ENCODE measurements at regions not wholly inside any gene's neighbourhood (a gene's known extent, or its start where the extent isn't known, plus 50 kb on each side); places are given as distances from the start of the nearest gene placed in this dataset.

- no peak for TF ChIP-seq CTCF (IDR thresholded peaks at IDR 0.05; ENCODE audit: control extremely low read depth, extremely low read depth, low read depth, missing control alignments)
- DNase-seq (ENCODE audit: extremely low spot score), result no peak
- CTCF ChIA-PET, result interaction anchor here (0.9 to 2.3 kb wide), 6 partner anchors 10 to 748 kb away, joined by 3 to 10 read pairs (median 3); no protein-coding TSS in a partner anchor
- POLR2A ChIA-PET, result no interaction called here
These were observed 184.5 kb downstream of the SYK start for GRCh38 chr9:90986161-90986560.

- ChIA-PET POLR2A (no interaction called here), CTCF (interaction anchor here (0.9 kb wide), 1 partner anchor 15 kb away, joined by 3 read pairs; no protein-coding TSS in a partner anchor)
- DNase-seq (ENCODE audit: extremely low spot score), result no peak
- no peak for TF ChIP-seq CTCF (IDR thresholded peaks at IDR 0.05; ENCODE audit: control extremely low read depth, extremely low read depth, low read depth, missing control alignments)
These were observed 185.9 kb downstream of the SYK start for GRCh38 chr9:90987566-90987965.

DNA sequence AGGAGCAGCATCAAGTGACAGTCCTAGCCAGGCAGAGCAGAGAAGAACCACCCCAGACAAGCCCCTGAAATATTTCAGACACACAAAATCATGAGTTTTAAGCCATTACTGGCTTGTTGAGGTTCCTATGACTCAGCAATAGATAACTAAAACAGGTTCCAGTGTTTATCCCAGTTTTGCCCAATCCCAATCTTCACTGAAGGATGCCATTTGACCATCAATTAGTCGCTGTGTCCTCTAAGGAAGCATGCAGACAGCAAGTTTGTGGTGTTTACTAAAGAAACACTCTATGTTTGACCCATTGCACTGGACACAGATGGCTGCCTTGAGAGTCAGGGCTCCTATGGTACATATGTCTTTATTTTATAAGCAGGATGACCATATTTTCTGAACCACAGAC, 186.7 kb downstream of the SYK start:
- DNase-seq (ENCODE audit: extremely low spot score), result no peak
- ChIA-PET POLR2A (no interaction called here), CTCF (no interaction called here)
- no peak for TF ChIP-seq CTCF (IDR thresholded peaks at IDR 0.05; ENCODE audit: control extremely low read depth, extremely low read depth, low read depth, missing control alignments)

GRCh38 chr9:90991953-90992352, 190.3 kb downstream of the SYK start:
- TF ChIP-seq CTCF (IDR thresholded peaks at IDR 0.05; ENCODE audit: control extremely low read depth, extremely low read depth, low read depth, missing control alignments), result no peak
- ChIA-PET POLR2A (no interaction called here), CTCF (interaction anchor here (1.4 to 1.7 kb wide), 2 partner anchors 10 to 13 kb away, joined by 3 to 6 read pairs; no protein-coding TSS in a partner anchor)
- DNase-seq (ENCODE audit: extremely low spot score), result no peak

DNA sequence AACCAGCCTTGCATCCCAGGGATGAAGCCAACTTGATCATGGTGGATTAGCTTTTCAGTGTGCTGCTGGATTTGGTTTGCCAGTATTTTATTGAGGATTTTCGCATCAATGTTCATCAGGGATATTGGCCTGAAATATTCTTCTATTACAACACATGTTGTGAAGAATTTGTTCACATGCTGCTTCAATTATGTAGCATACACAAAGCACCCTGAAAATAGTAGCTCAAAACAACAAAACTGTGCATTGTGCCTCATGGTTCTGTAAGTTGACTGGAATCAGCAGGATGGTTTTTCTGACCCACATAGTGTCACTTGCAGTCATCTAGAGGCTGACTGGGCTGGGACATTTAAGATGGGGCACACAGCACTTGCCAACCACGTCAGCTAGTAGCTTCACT, 193.9 kb downstream of the SYK start:
- ChIA-PET POLR2A (no interaction called here), CTCF (interaction anchor here (1.1 to 1.6 kb wide), 4 partner anchors 10 to 437 kb away, joined by 3 read pairs; no protein-coding TSS in a partner anchor)
- TF ChIP-seq CTCF (IDR thresholded peaks at IDR 0.05; ENCODE audit: control extremely low read depth, extremely low read depth, low read depth, missing control alignments), result no peak
- no peak for DNase-seq (ENCODE audit: extremely low spot score)

DNA sequence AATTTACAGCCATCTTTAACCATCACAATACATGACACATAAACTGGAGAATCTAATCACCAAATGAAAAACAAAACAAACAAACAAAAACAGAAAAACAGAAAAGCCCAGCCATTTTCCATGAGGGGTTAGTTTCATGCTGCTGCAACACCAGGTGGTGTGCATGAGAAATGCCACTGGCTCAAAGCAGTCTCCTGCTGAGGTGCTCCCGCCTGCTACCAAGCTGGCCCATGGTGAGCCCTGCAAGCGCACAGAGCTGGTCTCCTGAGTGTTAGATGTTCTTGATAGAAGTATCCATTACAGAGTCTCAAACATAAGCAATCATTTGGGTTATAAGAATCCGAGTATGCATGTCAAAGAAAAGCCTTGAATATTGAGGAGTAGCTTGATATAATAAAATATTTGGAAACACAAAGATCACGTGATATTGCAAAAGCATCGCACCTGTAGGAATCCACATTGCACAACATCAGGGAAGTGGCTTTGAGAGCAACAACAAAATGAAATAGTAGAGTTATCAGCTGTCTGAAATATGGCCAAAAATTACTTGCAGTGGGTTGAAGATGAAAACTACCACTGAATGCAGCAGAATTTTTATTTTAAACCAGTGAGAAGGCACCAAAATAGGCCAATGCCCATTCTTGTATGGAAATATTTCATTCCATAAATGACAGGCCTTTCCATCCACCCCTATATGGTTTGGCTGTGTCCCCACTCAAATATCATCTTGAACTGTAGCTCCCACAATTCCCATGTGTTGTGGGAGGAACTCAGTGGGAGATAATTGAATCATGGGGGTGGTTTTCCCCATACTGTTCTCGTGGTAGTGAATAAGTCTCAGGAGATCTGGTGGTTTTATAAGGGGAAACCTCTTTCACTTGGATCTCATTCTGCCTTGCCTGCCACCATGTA, 194.8 kb downstream of the SYK start:
- ChIA-PET POLR2A (no interaction called here), CTCF (interaction anchor here (1.1 to 1.6 kb wide), 2 partner anchors 11 to 139 kb away, joined by 3 read pairs; no protein-coding TSS in a partner anchor)
- no peak for TF ChIP-seq CTCF (IDR thresholded peaks at IDR 0.05; ENCODE audit: control extremely low read depth, extremely low read depth, low read depth, missing control alignments)
- DNase-seq (ENCODE audit: extremely low spot score), result no peak

All from GM10248 (cell line).